ENCODE measurements at regions not wholly inside any gene's neighbourhood (a gene's known extent, or its start where the extent isn't known, plus 50 kb on each side); places are given as distances from the start of the nearest gene placed in this dataset.
A peak's percentile ranks its signal among the peaks of the same experiment; 100 is the strongest.

GRCh38 chr2:4265936-4266335 lies 562.6 kb downstream of the DCDC2C start:
- TF ChIP-seq Cebpa-rat (IDR thresholded peaks at IDR 0.05) = no peak
- Histone ChIP-seq H3K36me3 (no peaks in the 10 kb centered on the region), H3K9me3 (no peaks in the 10 kb centered on the region), H4K20me1 (no peaks in the 10 kb centered on the region), H3K4me3 (no peak overlapping the region), H3K4me2 (peak overlapping the region; percentile 34), H3K27me3 (no peaks in the 10 kb centered on the region), H3K9ac (no peak overlapping the region), H3K4me1 (peaks cover 9% of the 10 kb centered on the region), H3K27ac (no peak overlapping the region)

DNA sequence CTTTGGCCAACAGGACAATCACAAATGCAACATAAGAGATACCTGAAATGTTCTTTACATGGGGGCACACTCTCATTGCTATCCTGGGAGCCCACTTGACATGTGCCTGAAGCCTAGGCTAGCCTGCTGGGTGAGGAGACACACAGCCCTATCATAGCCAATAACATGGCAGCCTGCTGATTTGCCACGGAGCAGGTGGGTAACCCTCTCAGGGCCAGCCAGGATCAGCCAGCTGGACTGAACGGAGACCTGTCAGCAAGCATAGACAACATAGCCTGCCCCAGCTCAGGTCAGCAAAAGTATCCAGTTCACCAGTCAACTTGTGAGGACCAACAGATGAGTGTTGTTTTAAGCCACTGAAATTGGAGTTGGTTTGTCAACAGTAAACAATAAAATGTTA lies 566.5 kb downstream of the DCDC2C start:
- no peak overlapping the region for H3K27ac ChIP-seq
- H3K27me3 ChIP-seq = no peaks in the 10 kb centered on the region
- no peak overlapping the region for H3K4me3 ChIP-seq
- no peaks in the 10 kb centered on the region for H3K9me3 ChIP-seq
- no peak overlapping the region for H3K9ac ChIP-seq
- H3K4me2 ChIP-seq = no peak overlapping the region
- TF ChIP-seq Cebpa-rat (IDR thresholded peaks at IDR 0.05) = no peak
- H3K36me3 ChIP-seq = no peaks in the 10 kb centered on the region
- peaks cover 9% of the 10 kb centered on the region for H3K4me1 ChIP-seq
- no peaks in the 10 kb centered on the region for H4K20me1 ChIP-seq

DNA sequence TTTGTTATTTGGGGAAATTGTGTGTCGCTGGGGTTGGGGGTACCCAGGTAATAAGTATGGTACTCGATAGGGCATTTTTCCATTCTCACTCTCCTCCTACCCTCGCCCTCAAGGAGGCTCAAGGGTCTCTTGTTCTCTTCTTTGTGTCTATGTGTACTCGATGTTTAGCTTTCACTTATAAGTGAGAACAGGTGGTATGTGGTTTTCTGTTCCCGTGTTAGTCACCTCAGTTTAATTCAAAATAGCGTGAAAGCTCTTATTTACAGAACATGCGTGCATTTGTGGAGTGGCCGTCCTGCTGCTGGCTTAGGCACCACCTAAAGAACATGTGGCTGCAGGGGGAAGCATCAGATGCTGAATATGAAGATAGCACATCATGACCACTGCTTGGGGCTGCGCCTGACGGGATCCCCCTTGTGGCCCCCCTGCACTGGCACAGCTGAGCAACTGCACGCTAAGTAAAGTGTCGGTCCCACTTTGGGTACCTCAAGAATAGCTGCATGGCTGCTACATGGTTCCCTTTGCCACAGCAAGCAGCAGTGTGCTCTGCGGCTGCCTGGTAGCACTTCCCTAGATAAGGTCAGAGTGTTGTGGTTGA lies 569.0 kb downstream of the DCDC2C start:
- Histone ChIP-seq H3K4me2 (no peak overlapping the region), H3K9me3 (no peaks in the 10 kb centered on the region), H3K4me3 (no peak overlapping the region), H3K36me3 (no peaks in the 10 kb centered on the region), H4K20me1 (no peaks in the 10 kb centered on the region), H3K4me1 (no peaks in the 10 kb centered on the region), H3K27me3 (no peaks in the 10 kb centered on the region), H3K27ac (no peak overlapping the region), H3K9ac (no peak overlapping the region)
- no peak for TF ChIP-seq Cebpa-rat (IDR thresholded peaks at IDR 0.05)

- Histone ChIP-seq H3K36me3 (no peaks in the 10 kb centered on the region), H3K9ac (no peak overlapping the region), H4K20me1 (no peaks in the 10 kb centered on the region), H3K9me3 (no peaks in the 10 kb centered on the region), H3K4me2 (no peak overlapping the region), H3K27ac (no peak overlapping the region), H3K4me3 (no peak overlapping the region), H3K27me3 (no peaks in the 10 kb centered on the region), H3K4me1 (no peaks in the 10 kb centered on the region)
- TF ChIP-seq Cebpa-rat (IDR thresholded peaks at IDR 0.05) = no peak
Measured at GRCh38 chr2:4278392-4278791, 575.0 kb downstream of the DCDC2C start.

- Histone ChIP-seq H3K4me1 (no peaks in the 10 kb centered on the region), H3K4me3 (no peak overlapping the region), H3K36me3 (no peaks in the 10 kb centered on the region), H3K27me3 (no peaks in the 10 kb centered on the region), H3K4me2 (no peak overlapping the region), H3K9me3 (no peaks in the 10 kb centered on the region), H4K20me1 (no peaks in the 10 kb centered on the region), H3K9ac (no peak overlapping the region), H3K27ac (no peak overlapping the region)
- no peak for TF ChIP-seq Cebpa-rat (IDR thresholded peaks at IDR 0.05)
Measured at GRCh38 chr2:4279431-4279830, 576.1 kb downstream of the DCDC2C start.

DNA sequence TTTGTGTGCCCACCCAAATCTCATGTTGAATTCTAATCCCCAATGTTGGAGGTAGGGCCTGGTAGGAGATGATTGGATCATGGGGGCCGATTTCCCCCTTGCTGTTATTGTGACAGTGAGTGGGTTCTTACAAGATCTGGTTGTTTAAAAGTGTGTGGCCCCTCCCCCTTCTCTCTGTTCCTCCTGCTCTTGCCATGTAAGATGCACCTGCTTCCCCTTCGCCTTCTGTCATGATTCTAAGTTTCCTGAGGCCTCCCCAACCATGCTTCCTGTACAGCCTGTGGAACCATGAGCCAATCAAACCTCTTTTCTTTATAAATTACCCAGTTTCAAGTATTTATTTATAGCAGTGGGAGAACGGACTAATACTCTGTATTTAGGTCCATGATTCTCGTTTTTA lies 588.1 kb downstream of the DCDC2C start:
- Histone ChIP-seq H3K4me2 (peak overlapping the region; percentile 65), H3K27ac (peak overlapping the region; percentile 94), H3K9me3 (peaks cover 75% of the 10 kb centered on the region), H3K4me3 (peak overlapping the region; percentile 44; the same call in 1 of the 2 replicates), H3K9ac (peak overlapping the region; percentile 66; the same call in 1 of the 2 replicates), H3K4me1 (peaks cover 50% of the 10 kb centered on the region), H3K36me3 (peaks cover 4% of the 10 kb centered on the region; the same call in 1 of the 2 replicates), H3K27me3 (no peaks in the 10 kb centered on the region), H4K20me1 (no peaks in the 10 kb centered on the region)
- TF ChIP-seq Cebpa-rat (IDR thresholded peaks at IDR 0.05) = 0 out of 2 replicates have a peak, but pooled peaks have one; percentile 11

DNA sequence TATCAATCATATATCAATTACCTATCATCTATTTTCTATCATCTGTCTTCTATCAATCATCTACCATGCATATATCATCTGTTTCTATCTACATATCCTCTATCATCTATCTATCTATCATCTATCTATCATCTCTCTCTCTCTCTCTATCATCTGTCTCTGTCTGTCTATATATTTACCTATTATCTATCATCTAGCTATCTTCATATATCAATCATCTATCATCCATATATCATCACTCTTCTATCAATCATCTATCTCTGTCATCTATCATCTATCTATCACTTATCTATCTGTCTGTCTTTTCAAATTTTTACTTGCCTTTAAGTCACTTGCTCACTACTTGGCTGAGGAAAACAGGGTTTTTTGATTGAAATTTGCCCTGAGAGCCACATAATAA lies 592.3 kb downstream of the DCDC2C start:
- Histone ChIP-seq H3K36me3 (peaks cover 8% of the 10 kb centered on the region; the same call in 1 of the 2 replicates), H3K4me1 (peaks cover 82% of the 10 kb centered on the region), H3K27ac (0 out of 2 replicates have a peak overlapping the region, but pooled peaks have one; percentile 82), H3K9ac (no peak overlapping the region), H3K27me3 (no peaks in the 10 kb centered on the region), H3K9me3 (peaks cover 65% of the 10 kb centered on the region), H4K20me1 (no peaks in the 10 kb centered on the region), H3K4me3 (peak overlapping the region; percentile 30; the same call in 1 of the 2 replicates), H3K4me2 (no peak overlapping the region)
- TF ChIP-seq Cebpa-rat (IDR thresholded peaks at IDR 0.05) = no peak

DNA sequence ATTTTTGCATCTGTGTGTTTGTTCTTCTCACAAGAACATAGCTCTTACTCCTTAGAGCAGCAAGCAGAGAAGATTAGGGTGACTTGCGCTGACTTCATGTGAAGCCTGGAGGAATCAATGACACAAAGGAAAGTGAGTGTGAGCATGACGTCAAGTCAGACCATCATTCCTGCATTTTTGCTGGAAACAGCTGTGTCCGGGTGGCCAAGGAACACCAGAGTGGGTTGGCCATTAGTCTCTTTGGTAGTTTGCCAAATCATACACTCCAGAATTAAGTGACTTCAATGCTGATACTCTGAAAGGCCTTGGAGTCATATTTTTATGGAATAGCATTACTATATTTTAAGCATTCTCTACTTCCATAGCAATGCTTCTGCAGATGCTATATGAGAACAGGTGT lies 597.2 kb downstream of the DCDC2C start:
- Histone ChIP-seq H3K4me1 (peaks cover 57% of the 10 kb centered on the region), H3K9me3 (peaks cover 74% of the 10 kb centered on the region), H3K27me3 (no peaks in the 10 kb centered on the region), H3K4me2 (peak overlapping the region; percentile 52; the same call in 1 of the 2 replicates), H3K27ac (peak overlapping the region; percentile 82), H3K9ac (no peak overlapping the region), H4K20me1 (no peaks in the 10 kb centered on the region), H3K4me3 (no peak overlapping the region), H3K36me3 (peaks cover 8% of the 10 kb centered on the region; the same call in 1 of the 2 replicates)
- no peak for TF ChIP-seq Cebpa-rat (IDR thresholded peaks at IDR 0.05)

- H3K27me3 ChIP-seq = no peaks in the 10 kb centered on the region
- no peaks in the 10 kb centered on the region for H3K4me1 ChIP-seq
- H3K4me2 ChIP-seq = no peak overlapping the region
- no peaks in the 10 kb centered on the region for H4K20me1 ChIP-seq
- no peak for TF ChIP-seq Cebpa-rat (IDR thresholded peaks at IDR 0.05)
- no peaks in the 10 kb centered on the region for H3K36me3 ChIP-seq
- H3K4me3 ChIP-seq = no peak overlapping the region
- H3K27ac ChIP-seq = no peak overlapping the region
- H3K9ac ChIP-seq = no peak overlapping the region
- peaks cover 15% of the 10 kb centered on the region for H3K9me3 ChIP-seq
Measured at GRCh38 chr2:4324531-4324930, 621.2 kb downstream of the DCDC2C start.

GRCh38 chr2:4336864-4337263 lies 633.5 kb downstream of the DCDC2C start:
- TF ChIP-seq Cebpa-rat (IDR thresholded peaks at IDR 0.05) = no peak
- Histone ChIP-seq H3K9me3 (no peaks in the 10 kb centered on the region), H3K27ac (no peak overlapping the region), H3K9ac (no peak overlapping the region), H3K36me3 (no peaks in the 10 kb centered on the region), H3K4me1 (no peaks in the 10 kb centered on the region), H4K20me1 (no peaks in the 10 kb centered on the region), H3K4me2 (no peak overlapping the region), H3K4me3 (no peak overlapping the region), H3K27me3 (no peaks in the 10 kb centered on the region)
